HepG2 (cell line): ENCODE measurements at regions not wholly inside any gene's neighbourhood (a gene's known extent, or its start where the extent isn't known, plus 50 kb on each side); places are given as distances from the start of the nearest gene placed in this dataset.

Experiments used
- ATAC-seq: fragments of 200-7000 bp; cut with Tn5 transposase; 3 replicates; pipeline ENCODE4 v1.9.1; 2020; ENCODE audit warnings: mild to moderate bottlenecking, moderate library complexity
- BruUV-seq: library from RNA; stranded (reverse); fragments of 400-500 nt; replicated peaks from 2 replicates; lab custom pipeline; 2021; lab: Mats Ljungman, UMichigan
- CTCF ChIA-PET: fragments of 300-600 bp; formaldehyde crosslinking; extraction: SDS; loops from one replicate; lab custom pipeline; 2021; ENCODE audit warnings: low total read pairs, inconsistent platforms, low intra/inter-chr PET ratio; lab: Yijun Ruan, JAX
- POLR2A ChIA-PET: fragments of 350-600 bp; sonication (Branson Sonifier 250); formaldehyde crosslinking; loops from one replicate; lab custom pipeline; 2020; ENCODE audit warnings: antibody characterized with exemption, inconsistent platforms; lab: Yijun Ruan, JAX
- DNase-seq: peaks from one replicate; pipeline ENCODE4 v3.0.0-alpha.2; 2015; ENCODE audit warnings: low spot score
- FAIRE-seq: peaks from 3 replicates; lab custom pipeline; 2011; peaks lifted over from hg19 to GRCh38; lab: Jason Lieb, UNC
- H2AFZ ChIP-seq: one replicate; pipeline ENCODE4 v1.6.1; 2011; ENCODE audit warnings: low read length, inconsistent platforms
- H3K27ac ChIP-seq: fragments of 300-600 bp; 3 replicates; pipeline ENCODE4 v1.8.0; 2011; ENCODE audit warnings: mixed run types, mild to moderate bottlenecking, mixed read lengths, low read length, inconsistent platforms; ENCODE audit not compliant: insufficient read depth; ENCODE audit errors: extremely low read length
- H3K27me3 ChIP-seq, 2 experiments: fragments of 200-600 bp in 1 of 2; 2 replicates in 1 of 2; 3 replicates in 1 of 2; pipeline versions ENCODE4 v1.6.0 to v1.8.0; 2011; ENCODE audit warnings: low read length in 2 of 2, mild to moderate bottlenecking in 2 of 2, moderate library complexity in 2 of 2, inconsistent platforms in 1 of 2; ENCODE audit not compliant: insufficient read depth in 2 of 2, control insufficient read depth in 1 of 2
- H3K36me3 ChIP-seq, 2 experiments: fragments of 200-600 bp in 1 of 2; replicated peaks in 1 of 2; 2 replicates in 1 of 2; 3 replicates in 1 of 2; pipeline versions ENCODE4 v1.5.1 to v1.8.0; 2011; ENCODE audit warnings: low read length in 2 of 2, inconsistent platforms in 1 of 2; ENCODE audit not compliant: insufficient read depth in 2 of 2, control insufficient read depth in 1 of 2
- H3K4me1 ChIP-seq: 2 replicates; pipeline ENCODE4 v1.5.1; 2012; ENCODE audit warnings: low read length, inconsistent platforms; ENCODE audit not compliant: insufficient read depth
- H3K4me2 ChIP-seq: 2 replicates; pipeline ENCODE4 v1.6.0; 2011; ENCODE audit warnings: low read depth, low read length, inconsistent platforms
- H3K4me3 ChIP-seq, 3 experiments: fragments of 200-600 bp in 1 of 3; sonication (generic), shearing (Covaris generic) in 1 of 3; replicated peaks in 1 of 3; 2 replicates each; pipeline ENCODE4 v1.5.1; 2011 to 2016; ENCODE audit warnings: low read length in 3 of 3, inconsistent platforms in 2 of 3, low read depth in 2 of 3, mild to moderate bottlenecking in 2 of 3, control low read depth in 1 of 3, mixed read lengths in 1 of 3; ENCODE audit not compliant: insufficient read depth in 1 of 3
- H3K79me2 ChIP-seq: one replicate; pipeline ENCODE4 v1.6.1; 2011; ENCODE audit warnings: low read length, inconsistent platforms; ENCODE audit not compliant: insufficient read depth
- H3K9ac ChIP-seq: 2 replicates; pipeline ENCODE4 v1.6.0; 2011; ENCODE audit warnings: mild to moderate bottlenecking, low read depth, low read length, inconsistent platforms; ENCODE audit not compliant: insufficient read depth
- H3K9me3 ChIP-seq: 2 replicates; pipeline ENCODE4 v1.5.1; 2012; ENCODE audit warnings: mild to moderate bottlenecking, low read length
- H4K20me1 ChIP-seq: 2 replicates; pipeline ENCODE4 v1.6.0; 2011; ENCODE audit warnings: inconsistent platforms, mild to moderate bottlenecking, low read length, moderate library complexity; ENCODE audit not compliant: insufficient read depth
- CEBPG ChIP-seq: IDR thresholded peaks from 2 replicates; pipeline ENCODE4 v1.6.1; 2016
- HHEX ChIP-seq: IDR thresholded peaks from 2 replicates; pipeline ENCODE4 v1.6.1; 2016; ENCODE audit warnings: control low read depth
- RARA ChIP-seq: IDR thresholded peaks from 2 replicates; pipeline ENCODE4 v1.6.1; 2016; ENCODE audit warnings: missing genetic modification reagents, missing compliant biosample characterization
- TBP ChIP-seq: sonication (generic); formaldehyde crosslinking; IDR thresholded peaks from 2 replicates; pipeline ENCODE4 v1.5.0; 2020; ENCODE audit warnings: missing genetic modification reagents
- TMF1 ChIP-seq: sonication (generic); formaldehyde crosslinking; IDR thresholded peaks from 2 replicates; pipeline ENCODE4 v1.8.1; 2022; ENCODE audit warnings: low read depth, missing genetic modification reagents
- ZNF530 ChIP-seq: sonication (generic); formaldehyde crosslinking; IDR thresholded peaks from 2 replicates; pipeline ENCODE4 v1.5.0; 2020; ENCODE audit warnings: low read depth, mild to moderate bottlenecking, missing genetic modification reagents
- WGBS: methylation state at CpG from one replicate; pipeline ENCODE4 v1.1.6; 2017; ENCODE audit warnings: low lambda C conversion rate; 5-methylcytosine and 5-hydroxymethylcytosine counted together
- in situ Hi-C: cut with HindIII; loops from 2 replicates; pipeline ENCODE4 v1.10.0; 2017; ENCODE audit warnings: low pct_unique_long_range_greater_than_20kb; ENCODE audit not compliant: extremely low pct_ligation_motif_present
- intact Hi-C: fragments of 100-400 bp; cut with micrococcal nuclease; formaldehyde crosslinking; loops from one replicate; pipeline ENCODE4 v1.10.0; 2022; ENCODE audit not compliant: unreplicated experiment
- TF ChIP-seq, protein P1 (sequence below): sonication (generic); formaldehyde crosslinking; IDR thresholded peaks from 2 replicates; pipeline ENCODE4 v1.5.0; 2020; ENCODE audit warnings: missing genetic modification reagents

DNA sequence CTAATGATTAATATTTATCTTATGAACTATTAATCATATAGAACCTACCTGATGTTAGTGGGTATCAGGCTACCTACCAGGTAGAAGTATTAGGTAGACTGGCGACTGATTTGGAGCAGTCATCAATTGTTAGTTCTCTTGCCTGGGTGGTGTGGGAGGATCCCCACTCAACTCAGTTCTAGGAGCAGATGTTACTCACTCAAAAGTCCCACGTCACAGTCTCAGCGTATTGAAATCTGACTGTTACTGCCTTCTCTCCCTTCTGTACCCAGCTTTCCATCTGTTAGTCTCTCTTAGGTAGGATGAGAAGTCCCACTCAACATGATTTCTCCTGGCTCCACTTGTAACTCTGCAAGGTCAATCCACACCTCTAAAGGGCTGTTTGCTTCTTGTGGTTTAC lies 102.7 kb downstream of the OLFM4 start:
- CTCF ChIA-PET = no interaction called here
- H3K36me3 ChIP-seq = no peaks in the 10 kb centered on the region
- intact Hi-C loops = no loop called here

DNA sequence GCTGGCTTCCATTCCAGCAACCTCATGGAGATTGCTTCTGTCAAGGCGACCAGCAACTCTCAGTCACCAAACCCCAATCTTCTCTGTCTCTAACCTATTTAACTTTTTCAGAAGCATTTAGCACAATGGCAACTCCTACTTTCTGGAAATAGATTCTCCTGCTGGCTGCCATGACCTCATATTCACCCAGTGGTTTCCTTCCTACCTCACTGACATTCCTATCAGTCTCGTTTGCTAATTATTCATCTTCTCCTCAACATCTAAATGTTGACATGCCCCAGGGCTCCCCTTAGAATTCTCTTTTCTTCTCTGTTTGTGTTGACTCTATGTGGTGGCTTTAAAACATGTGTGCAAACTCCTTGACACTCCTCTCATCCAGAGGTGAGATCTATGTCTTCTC lies 106.7 kb downstream of the OLFM4 start:
- intact Hi-C loops = no loop called here
- Histone ChIP-seq H4K20me1 (no peaks in the 10 kb centered on the region), H3K79me2 (no peaks in the 10 kb centered on the region), H3K9ac (no peak overlapping the region), H3K4me1 (peaks cover 11% of the 10 kb centered on the region; the same call in 1 of the 2 replicates), H3K4me2 (no peak overlapping the region), H3K36me3 (no peaks in the 10 kb centered on the region), H2AFZ (no peak overlapping the region)
- in situ Hi-C loops = loop anchor here (25.0 kb wide), 1 partner anchor 523 kb away; no protein-coding TSS in a partner anchor
- DNase-seq (no peak), FAIRE-seq (no peak), ATAC-seq (no peak)
- CTCF ChIA-PET = no interaction called here
- POLR2A ChIA-PET = no interaction called here
- no TSS peak for BruUV-seq
- no peak for TF ChIP-seq TMF1
- no peak for TF ChIP-seq HHEX
- TF ChIP-seq, all 625 proteins: peak for 0
- no peak overlapping the region for H3K4me3 ChIP-seq
- WGBS = 2% methylated on average over 2 of the region's 2 CpGs
- no peak overlapping the region for H3K27ac ChIP-seq
- no peaks in the 10 kb centered on the region for H3K27me3 ChIP-seq
- H3K9me3 ChIP-seq = no peaks in the 10 kb centered on the region

More for the DNA sequence above, 102.7 kb downstream of the OLFM4 start:
- Histone ChIP-seq H3K4me2 (no peak overlapping the region), H2AFZ (no peak overlapping the region), H3K27ac (no peak overlapping the region), H3K4me1 (no peaks in the 10 kb centered on the region), H3K9me3 (no peaks in the 10 kb centered on the region), H3K27me3 (no peaks in the 10 kb centered on the region), H4K20me1 (no peaks in the 10 kb centered on the region), H3K4me3 (no peak overlapping the region), H3K79me2 (no peaks in the 10 kb centered on the region), H3K9ac (no peak overlapping the region)
- TF ChIP-seq CEBPG (CRISPR knock-in tag) (no peak), RARA (CRISPR knock-in tag) (no peak), TBP (CRISPR knock-in tag) (no peak), ZNF530 (CRISPR knock-in tag) (no peak)
- TF ChIP-seq, protein P1, sequence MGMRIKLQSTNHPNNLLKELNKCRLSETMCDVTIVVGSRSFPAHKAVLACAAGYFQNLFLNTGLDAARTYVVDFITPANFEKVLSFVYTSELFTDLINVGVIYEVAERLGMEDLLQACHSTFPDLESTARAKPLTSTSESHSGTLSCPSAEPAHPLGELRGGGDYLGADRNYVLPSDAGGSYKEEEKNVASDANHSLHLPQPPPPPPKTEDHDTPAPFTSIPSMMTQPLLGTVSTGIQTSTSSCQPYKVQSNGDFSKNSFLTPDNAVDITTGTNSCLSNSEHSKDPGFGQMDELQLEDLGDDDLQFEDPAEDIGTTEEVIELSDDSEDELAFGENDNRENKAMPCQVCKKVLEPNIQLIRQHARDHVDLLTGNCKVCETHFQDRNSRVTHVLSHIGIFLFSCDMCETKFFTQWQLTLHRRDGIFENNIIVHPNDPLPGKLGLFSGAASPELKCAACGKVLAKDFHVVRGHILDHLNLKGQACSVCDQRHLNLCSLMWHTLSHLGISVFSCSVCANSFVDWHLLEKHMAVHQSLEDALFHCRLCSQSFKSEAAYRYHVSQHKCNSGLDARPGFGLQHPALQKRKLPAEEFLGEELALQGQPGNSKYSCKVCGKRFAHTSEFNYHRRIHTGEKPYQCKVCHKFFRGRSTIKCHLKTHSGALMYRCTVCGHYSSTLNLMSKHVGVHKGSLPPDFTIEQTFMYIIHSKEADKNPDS (CRISPR knock-in tag) = no peak
- FAIRE-seq (no peak), ATAC-seq (no peak), DNase-seq (no peak)
- in situ Hi-C loops = loop anchor here (25.0 kb wide), 1 partner anchor 519 kb away; no protein-coding TSS in a partner anchor
- WGBS = 17% methylated on average over 3 of the region's 3 CpGs
- POLR2A ChIA-PET = no interaction called here
- BruUV-seq = no TSS peak
